PC-3 (cell line): ENCODE measurements at regions not wholly inside any gene's neighbourhood (a gene's known extent, or its start where the extent isn't known, plus 50 kb on each side); places are given as distances from the start of the nearest gene placed in this dataset.

ENCODE experiments used
- CTCF ChIP-seq: fragments of 300-600 bp; sonication (generic); conservative IDR thresholded peaks from 2 replicates; pipeline ENCODE4 v1.5.1; 2017; ENCODE audit warnings: antibody characterized with exemption, low read depth, mild to moderate bottlenecking, low read length
- EZH2 ChIP-seq: fragments of 300-600 bp; sonication (generic); IDR thresholded peaks from one replicate; pipeline ENCODE4 v1.6.1; 2017; ENCODE audit warnings: antibody characterized with exemption, mild to moderate bottlenecking, low read length; ENCODE audit not compliant: unreplicated experiment

- TF ChIP-seq CTCF (no peak), EZH2 (no peak)
Observed at GRCh38 chr18:27824841-27825681, 351.9 kb downstream of the CDH2 start.
